Immature natural killer cell (primary cell): ENCODE measurements at regions not wholly inside any gene's neighbourhood (a gene's known extent, or its start where the extent isn't known, plus 50 kb on each side); places are given as distances from the start of the nearest gene placed in this dataset.

ENCODE experiments used
- DNase-seq, 3 donors: peaks; one replicate each; pipeline ENCODE4 v3.0.0; 2022; ENCODE audit warnings: mixed read lengths in 1 of 3
- H3K27ac Mint-ChIP-seq, 6 donors: one replicate each; pipeline ENCODE4 v1.8.0; 2020; ENCODE audit warnings: mixed read lengths in 6 of 6, mild to moderate bottlenecking in 5 of 6, inconsistent platforms in 4 of 6, moderate library complexity in 3 of 6
- H3K27me3 Mint-ChIP-seq, 3 donors: one replicate each; pipeline ENCODE4 v1.8.0; 2020 to 2021; ENCODE audit warnings: low read depth in 3 of 3, mild to moderate bottlenecking in 3 of 3, mixed read lengths in 3 of 3, moderate library complexity in 3 of 3, inconsistent platforms in 1 of 3
- H3K36me3 Mint-ChIP-seq, 3 donors: one replicate each; pipeline ENCODE4 v1.8.0; 2020; ENCODE audit warnings: mixed read lengths in 3 of 3, inconsistent platforms in 2 of 3, mild to moderate bottlenecking in 2 of 3
- H3K4me1 Mint-ChIP-seq, 2 donors: one replicate each; pipeline ENCODE4 v1.8.0; 2020; ENCODE audit warnings: inconsistent platforms in 2 of 2, mild to moderate bottlenecking in 2 of 2, mixed read lengths in 2 of 2, moderate library complexity in 1 of 2
- H3K4me3 Mint-ChIP-seq, 5 donors: one replicate each; pipeline ENCODE4 v1.8.0; 2020; ENCODE audit warnings: mild to moderate bottlenecking in 5 of 5, mixed read lengths in 5 of 5, inconsistent platforms in 3 of 5, moderate library complexity in 3 of 5
- H3K9me3 Mint-ChIP-seq, 6 donors: one replicate each; pipeline ENCODE4 v1.8.0; 2020; ENCODE audit warnings: mild to moderate bottlenecking in 6 of 6, mixed read lengths in 6 of 6, inconsistent platforms in 4 of 6, moderate library complexity in 3 of 6

DNA sequence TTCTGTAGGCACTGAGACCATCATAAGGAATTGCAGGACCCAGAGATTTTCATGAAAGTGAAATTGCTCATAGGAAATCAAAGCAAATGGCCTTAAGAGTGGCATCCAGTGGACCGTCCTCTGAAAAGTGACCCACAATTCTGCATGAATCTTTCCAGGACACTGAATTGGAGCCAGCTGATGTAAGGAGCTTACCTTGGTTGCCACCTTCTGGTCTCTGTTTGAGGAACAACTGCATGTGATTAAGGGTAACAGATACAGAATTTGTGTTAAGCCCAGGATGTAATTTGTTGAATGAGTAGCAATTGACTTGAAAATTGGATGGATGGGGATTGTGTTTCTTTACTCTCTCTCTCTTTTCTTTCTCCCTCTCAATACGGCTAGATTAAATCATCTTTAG, 49.9 kb upstream of the GAS1 start:
- H3K4me3 Mint-ChIP-seq = no peak overlapping the region
- DNase-seq = no peak
- H3K4me1 Mint-ChIP-seq = no peaks in the 10 kb centered on the region
- no peaks in the 10 kb centered on the region for H3K9me3 Mint-ChIP-seq
- H3K27me3 Mint-ChIP-seq = peaks cover 0 to 3% (median 0%) of the 10 kb centered on the region in 3 donors
- H3K36me3 Mint-ChIP-seq = no peaks in the 10 kb centered on the region
- no peak overlapping the region for H3K27ac Mint-ChIP-seq

DNA sequence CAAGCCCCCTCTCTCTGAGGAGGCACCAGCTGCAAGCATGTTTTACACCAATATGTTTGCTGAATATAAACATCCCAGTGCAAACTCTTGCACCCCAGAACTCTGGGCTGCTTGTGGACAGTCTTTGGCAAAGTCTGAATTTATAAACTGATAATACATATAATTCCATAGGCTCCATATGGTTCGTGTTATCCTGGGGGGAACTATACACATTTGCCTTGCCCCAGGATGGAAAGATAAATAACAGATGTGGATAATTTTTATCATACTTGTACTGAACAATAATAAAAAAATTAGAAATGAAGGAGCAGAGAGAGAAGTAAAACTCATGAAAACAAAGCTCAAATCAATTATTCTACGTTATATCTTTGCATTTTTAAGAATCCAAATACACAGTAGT, 50.6 kb upstream of the GAS1 start:
- Mint-ChIP-seq H3K9me3 (no peaks in the 10 kb centered on the region), H3K36me3 (no peaks in the 10 kb centered on the region), H3K4me1 (no peaks in the 10 kb centered on the region), H3K27me3 (peaks cover 0 to 3% (median 0%) of the 10 kb centered on the region in 3 donors), H3K27ac (no peak overlapping the region), H3K4me3 (no peak overlapping the region)
- DNase-seq = no peak

- DNase-seq = no peak
- no peak overlapping the region for H3K4me3 Mint-ChIP-seq
- H3K36me3 Mint-ChIP-seq = no peaks in the 10 kb centered on the region
- no peak overlapping the region for H3K27ac Mint-ChIP-seq
- H3K9me3 Mint-ChIP-seq = peaks cover 0 to 3% (median 0%) of the 10 kb centered on the region in 6 donors
- peaks cover 0 to 12% (median 0%) of the 10 kb centered on the region in 3 donors for H3K27me3 Mint-ChIP-seq
- H3K4me1 Mint-ChIP-seq = no peaks in the 10 kb centered on the region
These were observed 55.2 kb upstream of the GAS1 start for GRCh38 chr9:87002517-87002916.

GRCh38 chr9:87004016-87004415, 56.7 kb upstream of the GAS1 start:
- DNase-seq = no peak
- peaks cover 0 to 12% (median 0%) of the 10 kb centered on the region in 3 donors for H3K27me3 Mint-ChIP-seq
- no peak overlapping the region for H3K4me3 Mint-ChIP-seq
- H3K27ac Mint-ChIP-seq = no peak overlapping the region
- H3K4me1 Mint-ChIP-seq = no peaks in the 10 kb centered on the region
- H3K9me3 Mint-ChIP-seq = peaks cover 0 to 3% (median 0%) of the 10 kb centered on the region in 6 donors
- H3K36me3 Mint-ChIP-seq = no peaks in the 10 kb centered on the region

DNA sequence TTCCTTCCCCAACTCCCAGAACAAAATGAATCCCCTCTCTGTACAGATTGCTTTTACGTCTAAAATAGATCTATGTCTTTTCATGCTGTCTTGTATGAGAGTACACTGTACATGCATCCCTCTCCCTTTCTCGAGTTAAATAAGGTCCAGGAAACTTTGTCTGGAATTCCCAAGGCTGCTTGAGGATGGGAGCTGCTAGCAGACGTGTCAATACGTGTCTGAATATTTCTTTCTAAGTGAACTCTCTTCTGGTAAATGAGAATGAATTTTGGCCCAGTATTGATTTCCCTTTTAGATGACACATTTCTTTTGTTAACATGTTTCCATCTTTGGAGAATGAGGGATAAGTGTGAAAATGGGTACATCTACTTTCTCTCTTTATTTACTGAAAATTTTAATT, 59.6 kb upstream of the GAS1 start:
- no peak for DNase-seq
- Mint-ChIP-seq H3K9me3 (peaks cover 0 to 3% (median 0%) of the 10 kb centered on the region in 6 donors), H3K27me3 (peaks cover 0 to 12% (median 0%) of the 10 kb centered on the region in 3 donors), H3K4me1 (no peaks in the 10 kb centered on the region), H3K4me3 (no peak overlapping the region), H3K36me3 (no peaks in the 10 kb centered on the region), H3K27ac (no peak overlapping the region)

DNA sequence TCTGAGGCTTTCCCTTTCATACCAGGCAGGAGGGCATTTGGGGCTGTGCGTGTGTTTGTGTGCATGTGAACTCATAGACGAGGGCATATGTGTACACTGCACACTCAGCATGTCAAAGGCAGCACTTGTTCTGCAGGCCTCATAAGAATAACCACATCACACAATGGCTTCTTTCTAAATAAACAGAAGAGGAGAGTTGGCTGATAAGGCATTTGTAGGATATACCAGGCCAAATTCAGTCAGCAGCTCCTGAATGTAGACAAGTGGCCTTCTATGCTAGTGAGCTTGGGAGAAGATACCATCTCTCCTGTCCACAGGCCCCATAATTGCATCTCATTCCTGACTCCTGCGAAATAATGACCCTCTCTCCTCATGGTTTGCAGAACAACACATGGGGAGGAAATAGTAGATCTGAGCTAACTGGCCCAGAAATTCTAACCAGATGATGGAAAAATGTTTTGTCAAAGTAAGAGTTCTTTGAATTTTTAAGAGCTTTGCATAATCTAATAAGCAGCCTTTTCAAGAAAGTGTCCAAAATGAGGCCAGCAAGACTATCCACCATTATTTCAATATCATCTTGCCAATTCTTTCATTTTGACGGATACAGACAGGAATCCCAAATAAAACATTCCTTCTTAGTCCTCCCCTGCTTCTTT, 60.5 kb upstream of the GAS1 start:
- Mint-ChIP-seq H3K27ac (no peak overlapping the region), H3K4me3 (no peak overlapping the region), H3K27me3 (peaks cover 0 to 12% (median 0%) of the 10 kb centered on the region in 3 donors)

GRCh38 chr9:87008667-87009066, 61.4 kb upstream of the GAS1 start:
- no peak for DNase-seq
- H3K36me3 Mint-ChIP-seq = no peaks in the 10 kb centered on the region
- no peaks in the 10 kb centered on the region for H3K4me1 Mint-ChIP-seq
- H3K27ac Mint-ChIP-seq = no peak overlapping the region
- H3K4me3 Mint-ChIP-seq = no peak overlapping the region
- peaks cover 0 to 4% (median 3%) of the 10 kb centered on the region in 3 donors for H3K27me3 Mint-ChIP-seq
- no peaks in the 10 kb centered on the region for H3K9me3 Mint-ChIP-seq

More for the DNA sequence above, 60.5 kb upstream of the GAS1 start:
- no peak for DNase-seq
- Mint-ChIP-seq H3K9me3 (peaks cover 0 to 3% (median 0%) of the 10 kb centered on the region in 6 donors), H3K4me1 (no peaks in the 10 kb centered on the region), H3K36me3 (no peaks in the 10 kb centered on the region)

DNA sequence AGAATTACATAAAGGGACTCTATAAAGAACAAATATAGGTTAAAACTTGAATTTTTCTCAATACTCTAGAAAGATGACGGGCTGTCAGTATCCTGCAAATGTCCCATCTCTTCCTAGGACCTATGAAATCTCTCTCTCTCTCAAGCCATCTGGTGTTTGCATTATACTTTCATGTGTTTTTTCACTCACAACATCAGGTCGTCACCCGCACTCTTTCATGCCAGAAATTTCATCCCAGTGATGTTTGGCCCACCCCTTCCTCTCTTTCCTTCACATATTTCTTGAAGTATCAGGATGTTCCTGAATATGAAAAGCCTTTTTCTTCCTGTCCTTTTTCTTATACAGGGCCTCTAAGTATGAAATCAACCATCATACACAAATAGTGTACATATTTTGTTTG, 63.3 kb upstream of the GAS1 start:
- no peak for DNase-seq
- Mint-ChIP-seq H3K36me3 (no peaks in the 10 kb centered on the region), H3K9me3 (no peaks in the 10 kb centered on the region), H3K27me3 (peaks cover 0 to 3% (median 0%) of the 10 kb centered on the region in 3 donors), H3K4me3 (no peak overlapping the region), H3K4me1 (no peaks in the 10 kb centered on the region), H3K27ac (no peak overlapping the region)

GRCh38 chr9:87011551-87011950, 64.2 kb upstream of the GAS1 start:
- peaks cover 0 to 4% (median 0%) of the 10 kb centered on the region in 3 donors for H3K27me3 Mint-ChIP-seq
- peaks cover 0 to 3% (median 0%) of the 10 kb centered on the region in 6 donors for H3K9me3 Mint-ChIP-seq
- no peak overlapping the region for H3K27ac Mint-ChIP-seq
- no peaks in the 10 kb centered on the region for H3K36me3 Mint-ChIP-seq
- H3K4me1 Mint-ChIP-seq = no peaks in the 10 kb centered on the region
- no peak for DNase-seq
- peak overlapping the region in 1 of 5 donors; percentile 21 for H3K4me3 Mint-ChIP-seq

DNA sequence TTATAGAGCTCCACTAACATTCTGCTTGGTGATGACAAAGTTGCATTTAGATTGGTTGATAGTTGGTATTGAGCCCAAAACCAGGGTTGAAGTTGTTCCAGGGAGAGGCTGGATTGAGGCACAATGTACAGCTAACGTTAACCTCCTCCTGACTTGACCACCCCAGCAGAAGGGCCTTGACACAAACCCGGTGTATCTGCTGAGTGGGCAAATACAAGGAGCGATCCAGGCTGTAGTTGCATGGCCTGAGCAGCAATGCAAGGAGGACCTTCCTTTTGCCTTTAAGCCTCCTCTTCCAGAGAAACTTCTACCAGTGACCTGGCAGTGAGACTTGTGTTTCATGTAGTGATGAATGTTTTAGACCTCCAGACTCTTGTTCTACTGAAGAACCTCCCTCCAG, 66.2 kb upstream of the GAS1 start:
- H3K4me3 Mint-ChIP-seq = no peak overlapping the region
- no peak for DNase-seq
- no peaks in the 10 kb centered on the region for H3K4me1 Mint-ChIP-seq
- no peak overlapping the region for H3K27ac Mint-ChIP-seq
- H3K36me3 Mint-ChIP-seq = no peaks in the 10 kb centered on the region
- H3K27me3 Mint-ChIP-seq = peaks cover 0 to 4% (median 2%) of the 10 kb centered on the region in 3 donors
- peaks cover 0 to 3% (median 0%) of the 10 kb centered on the region in 6 donors for H3K9me3 Mint-ChIP-seq

DNA sequence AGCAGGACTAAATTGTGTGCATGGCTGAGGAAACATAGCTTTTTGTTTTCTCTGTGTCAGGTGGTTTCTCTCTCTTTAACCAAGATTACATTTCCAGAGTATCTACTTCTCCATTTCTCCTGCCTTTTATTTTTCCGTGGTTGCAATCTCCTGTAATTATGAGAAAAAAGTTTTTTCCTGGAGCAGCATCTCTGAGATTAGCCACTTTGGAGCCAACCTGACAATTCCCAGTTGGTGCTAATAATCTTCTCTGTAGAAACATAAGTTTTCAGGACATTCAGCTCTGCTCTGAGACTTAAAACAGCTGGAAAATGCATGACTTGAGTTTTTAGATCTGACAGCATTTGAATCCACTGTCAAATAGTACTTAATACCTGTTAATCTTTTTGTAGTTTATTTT, 67.1 kb upstream of the GAS1 start:
- Mint-ChIP-seq H3K4me3 (no peak overlapping the region), H3K36me3 (no peaks in the 10 kb centered on the region), H3K9me3 (peaks cover 0 to 3% (median 0%) of the 10 kb centered on the region in 6 donors), H3K27ac (no peak overlapping the region), H3K27me3 (peaks cover 0 to 4% (median 3%) of the 10 kb centered on the region in 3 donors), H3K4me1 (no peaks in the 10 kb centered on the region)
- no peak for DNase-seq

GRCh38 chr9:87016681-87017080, 69.4 kb upstream of the GAS1 start:
- Mint-ChIP-seq H3K36me3 (no peaks in the 10 kb centered on the region), H3K4me1 (no peaks in the 10 kb centered on the region), H3K4me3 (no peak overlapping the region), H3K27me3 (peaks cover 4 to 6% (median 6%) of the 10 kb centered on the region in 3 donors), H3K27ac (no peak overlapping the region), H3K9me3 (peaks cover 0 to 3% (median 0%) of the 10 kb centered on the region in 6 donors)
- no peak for DNase-seq

DNA sequence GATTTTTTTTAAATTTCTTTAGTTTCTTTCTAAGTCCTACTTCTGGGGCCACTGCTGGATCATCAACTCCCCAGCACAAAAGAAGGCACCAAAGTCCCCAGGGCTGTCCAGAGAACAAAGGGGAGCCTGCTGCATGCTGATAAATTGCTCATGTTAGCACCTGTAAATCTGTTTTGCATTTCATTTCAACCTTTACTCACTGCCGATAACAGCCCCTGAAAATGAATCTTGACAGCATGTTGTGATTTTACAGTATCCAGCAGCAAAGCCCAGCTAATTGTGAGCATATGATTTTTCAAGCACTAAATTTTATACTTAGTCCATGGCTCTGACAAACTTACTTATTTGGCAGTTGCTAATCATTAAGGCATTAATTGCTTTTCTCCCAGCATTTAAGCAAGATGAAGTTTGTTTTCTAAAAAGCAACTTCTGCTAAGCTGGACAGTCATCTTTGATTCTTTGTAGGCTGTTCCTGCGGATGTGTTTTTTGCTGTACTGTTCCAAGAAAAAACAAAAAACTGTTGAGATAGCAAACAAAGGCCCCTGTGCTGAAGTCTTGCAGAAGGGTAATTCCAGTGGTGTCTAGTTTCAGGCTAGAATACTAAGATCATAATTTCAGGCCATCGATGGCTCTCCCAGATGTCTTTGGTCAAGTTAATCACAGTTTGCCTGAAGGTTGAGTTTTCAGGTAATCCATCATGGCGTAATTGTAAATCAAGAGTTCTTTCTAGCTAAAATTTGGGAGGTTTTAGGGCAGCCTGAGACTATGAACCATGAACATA, 73.1 kb upstream of the GAS1 start:
- no peak for DNase-seq
- Mint-ChIP-seq H3K9me3 (peaks cover 0 to 3% (median 0%) of the 10 kb centered on the region in 6 donors), H3K27ac (no peak overlapping the region), H3K36me3 (no peaks in the 10 kb centered on the region), H3K4me1 (no peaks in the 10 kb centered on the region), H3K27me3 (peaks cover 2 to 10% (median 9%) of the 10 kb centered on the region in 3 donors), H3K4me3 (no peak overlapping the region)

DNA sequence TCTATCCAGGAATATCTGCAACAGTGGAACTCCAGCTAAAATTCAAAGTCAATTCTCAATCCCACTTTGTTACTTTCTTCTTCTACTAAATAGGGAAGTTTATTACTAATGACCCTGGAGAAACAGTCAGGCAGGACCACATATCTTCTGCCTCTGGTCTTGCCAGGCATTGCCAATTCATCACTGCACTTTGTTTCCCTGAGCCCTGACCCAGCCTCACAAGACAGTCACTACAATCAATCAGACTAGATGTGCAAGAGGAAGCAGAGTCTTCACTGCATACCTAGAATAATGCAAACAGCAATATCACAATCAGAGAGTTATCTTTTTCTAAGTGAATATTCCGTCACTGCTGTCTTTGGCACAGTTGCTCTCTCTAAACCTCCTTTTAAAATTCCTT, 74.9 kb upstream of the GAS1 start:
- H3K9me3 Mint-ChIP-seq = peaks cover 0 to 2% (median 0%) of the 10 kb centered on the region in 6 donors

More for the DNA sequence above, 74.9 kb upstream of the GAS1 start:
- Mint-ChIP-seq H3K4me3 (no peak overlapping the region), H3K27me3 (peaks cover 0 to 17% (median 10%) of the 10 kb centered on the region in 3 donors), H3K4me1 (no peaks in the 10 kb centered on the region), H3K36me3 (no peaks in the 10 kb centered on the region), H3K27ac (no peak overlapping the region)
- DNase-seq = no peak
